ENCODE measurements at regions not wholly inside any gene's neighbourhood (a gene's known extent, or its start where the extent isn't known, plus 50 kb on each side); places are given as distances from the start of the nearest gene placed in this dataset.

GRCh38 chr3:89957451-89957850 is 850.0 kb downstream of the EPHA3 start:
- TF ChIP-seq NFE2 (CRISPR knock-in tag; IDR thresholded peaks at IDR 0.05) (no peak), ZNF24 (IDR thresholded peaks at IDR 0.05) (no peak), FOXA1 (IDR thresholded peaks at IDR 0.05) (no peak), FOXA1 (CRISPR knock-in tag; IDR thresholded peaks at IDR 0.05) (no peak), NFATC3 (CRISPR knock-in tag; IDR thresholded peaks at IDR 0.05) (no peak), PHF8 (CRISPR knock-in tag; IDR thresholded peaks at IDR 0.05) (no peak), ZNF792 (CRISPR knock-in tag; IDR thresholded peaks at IDR 0.05) (no peak)
- TF ChIP-seq, protein P1, sequence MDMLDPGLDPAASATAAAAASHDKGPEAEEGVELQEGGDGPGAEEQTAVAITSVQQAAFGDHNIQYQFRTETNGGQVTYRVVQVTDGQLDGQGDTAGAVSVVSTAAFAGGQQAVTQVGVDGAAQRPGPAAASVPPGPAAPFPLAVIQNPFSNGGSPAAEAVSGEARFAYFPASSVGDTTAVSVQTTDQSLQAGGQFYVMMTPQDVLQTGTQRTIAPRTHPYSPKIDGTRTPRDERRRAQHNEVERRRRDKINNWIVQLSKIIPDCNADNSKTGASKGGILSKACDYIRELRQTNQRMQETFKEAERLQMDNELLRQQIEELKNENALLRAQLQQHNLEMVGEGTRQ (IDR thresholded peaks at IDR 0.05; ENCODE audit: low read depth, low read length): no peak
- TF ChIP-seq, protein P1 (CRISPR knock-in tag; IDR thresholded peaks at IDR 0.05; ENCODE audit: borderline replicate concordance): no peak

Data from HepG2 (cell line).